HepG2 (cell line): ENCODE measurements at regions not wholly inside any gene's neighbourhood (a gene's known extent, or its start where the extent isn't known, plus 50 kb on each side); places are given as distances from the start of the nearest gene placed in this dataset.

Source experiments
- ATAC-seq: fragments of 200-7000 bp; cut with Tn5 transposase; 3 replicates; pipeline ENCODE4 v1.9.1; 2020; ENCODE audit warnings: mild to moderate bottlenecking, moderate library complexity
- BruUV-seq: library from RNA; stranded (reverse); fragments of 400-500 nt; replicated peaks from 2 replicates; lab custom pipeline; 2021; lab: Mats Ljungman, UMichigan
- CTCF ChIA-PET: fragments of 300-600 bp; formaldehyde crosslinking; extraction: SDS; loops from one replicate; lab custom pipeline; 2021; ENCODE audit warnings: low total read pairs, inconsistent platforms, low intra/inter-chr PET ratio; lab: Yijun Ruan, JAX
- POLR2A ChIA-PET: fragments of 350-600 bp; sonication (Branson Sonifier 250); formaldehyde crosslinking; loops from one replicate; lab custom pipeline; 2020; ENCODE audit warnings: antibody characterized with exemption, inconsistent platforms; lab: Yijun Ruan, JAX
- DNase-seq: peaks from one replicate; pipeline ENCODE4 v3.0.0-alpha.2; 2015; ENCODE audit warnings: low spot score
- FAIRE-seq: peaks from 3 replicates; lab custom pipeline; 2011; peaks lifted over from hg19 to GRCh38; lab: Jason Lieb, UNC
- H2AFZ ChIP-seq: one replicate; pipeline ENCODE4 v1.6.1; 2011; ENCODE audit warnings: low read length, inconsistent platforms
- H3K27ac ChIP-seq: fragments of 300-600 bp; 3 replicates; pipeline ENCODE4 v1.8.0; 2011; ENCODE audit warnings: mixed run types, mild to moderate bottlenecking, mixed read lengths, low read length, inconsistent platforms; ENCODE audit not compliant: insufficient read depth; ENCODE audit errors: extremely low read length
- H3K27me3 ChIP-seq, 2 experiments: fragments of 200-600 bp in 1 of 2; 2 replicates in 1 of 2; 3 replicates in 1 of 2; pipeline versions ENCODE4 v1.6.0 to v1.8.0; 2011; ENCODE audit warnings: low read length in 2 of 2, mild to moderate bottlenecking in 2 of 2, moderate library complexity in 2 of 2, inconsistent platforms in 1 of 2; ENCODE audit not compliant: insufficient read depth in 2 of 2, control insufficient read depth in 1 of 2
- H3K36me3 ChIP-seq, 2 experiments: fragments of 200-600 bp in 1 of 2; replicated peaks in 1 of 2; 2 replicates in 1 of 2; 3 replicates in 1 of 2; pipeline versions ENCODE4 v1.5.1 to v1.8.0; 2011; ENCODE audit warnings: low read length in 2 of 2, inconsistent platforms in 1 of 2; ENCODE audit not compliant: insufficient read depth in 2 of 2, control insufficient read depth in 1 of 2
- H3K4me1 ChIP-seq: 2 replicates; pipeline ENCODE4 v1.5.1; 2012; ENCODE audit warnings: low read length, inconsistent platforms; ENCODE audit not compliant: insufficient read depth
- H3K4me2 ChIP-seq: 2 replicates; pipeline ENCODE4 v1.6.0; 2011; ENCODE audit warnings: low read depth, low read length, inconsistent platforms
- H3K4me3 ChIP-seq, 3 experiments: fragments of 200-600 bp in 1 of 3; sonication (generic), shearing (Covaris generic) in 1 of 3; replicated peaks in 1 of 3; 2 replicates each; pipeline ENCODE4 v1.5.1; 2011 to 2016; ENCODE audit warnings: low read length in 3 of 3, inconsistent platforms in 2 of 3, low read depth in 2 of 3, mild to moderate bottlenecking in 2 of 3, control low read depth in 1 of 3, mixed read lengths in 1 of 3; ENCODE audit not compliant: insufficient read depth in 1 of 3
- H3K79me2 ChIP-seq: one replicate; pipeline ENCODE4 v1.6.1; 2011; ENCODE audit warnings: low read length, inconsistent platforms; ENCODE audit not compliant: insufficient read depth
- H3K9ac ChIP-seq: 2 replicates; pipeline ENCODE4 v1.6.0; 2011; ENCODE audit warnings: mild to moderate bottlenecking, low read depth, low read length, inconsistent platforms; ENCODE audit not compliant: insufficient read depth
- H3K9me3 ChIP-seq: 2 replicates; pipeline ENCODE4 v1.5.1; 2012; ENCODE audit warnings: mild to moderate bottlenecking, low read length
- H4K20me1 ChIP-seq: 2 replicates; pipeline ENCODE4 v1.6.0; 2011; ENCODE audit warnings: inconsistent platforms, mild to moderate bottlenecking, low read length, moderate library complexity; ENCODE audit not compliant: insufficient read depth
- BRD4 ChIP-seq: sonication (generic); formaldehyde crosslinking; IDR thresholded peaks from 2 replicates; pipeline ENCODE4 v1.4.0; 2020; ENCODE audit warnings: missing genetic modification reagents
- CBX5 ChIP-seq: sonication (generic); formaldehyde crosslinking; IDR thresholded peaks from 2 replicates; pipeline ENCODE4 v1.4.0; 2020; ENCODE audit warnings: missing genetic modification reagents, borderline replicate concordance
- FOXO1 ChIP-seq: sonication (generic); formaldehyde crosslinking; IDR thresholded peaks from 2 replicates; pipeline ENCODE4 v1.4.0; 2020; ENCODE audit warnings: missing genetic modification reagents
- RELA ChIP-seq: sonication (generic); formaldehyde crosslinking; IDR thresholded peaks from 2 replicates; pipeline ENCODE4 v1.4.0; 2020; ENCODE audit warnings: missing genetic modification reagents
- SALL1 ChIP-seq: sonication (generic); formaldehyde crosslinking; IDR thresholded peaks from 2 replicates; pipeline ENCODE4 v1.8.0; 2022; ENCODE audit warnings: mild to moderate bottlenecking, missing genetic modification reagents
- YEATS2 ChIP-seq: sonication (generic); formaldehyde crosslinking; IDR thresholded peaks from 2 replicates; pipeline ENCODE4 v1.4.0; 2020; ENCODE audit warnings: missing genetic modification reagents, borderline replicate concordance
- ZNF234 ChIP-seq: sonication (generic); formaldehyde crosslinking; conservative IDR thresholded peaks from 2 replicates; pipeline ENCODE4 v1.5.1; 2020; ENCODE audit warnings: mild to moderate bottlenecking, missing genetic modification reagents
- ZNF350 ChIP-seq: sonication (generic); formaldehyde crosslinking; IDR thresholded peaks from 2 replicates; pipeline ENCODE4 v1.4.0; 2020; ENCODE audit warnings: mild to moderate bottlenecking, low read depth, missing genetic modification reagents, borderline replicate concordance
- ZNF703 ChIP-seq: sonication (generic); formaldehyde crosslinking; IDR thresholded peaks from 2 replicates; pipeline ENCODE4 v1.5.1; 2020; ENCODE audit warnings: missing genetic modification reagents, mild to moderate bottlenecking, moderate library complexity, borderline replicate concordance
- WGBS: methylation state at CpG from one replicate; pipeline ENCODE4 v1.1.6; 2017; ENCODE audit warnings: low lambda C conversion rate; 5-methylcytosine and 5-hydroxymethylcytosine counted together
- in situ Hi-C: cut with HindIII; loops from 2 replicates; pipeline ENCODE4 v1.10.0; 2017; ENCODE audit warnings: low pct_unique_long_range_greater_than_20kb; ENCODE audit not compliant: extremely low pct_ligation_motif_present
- intact Hi-C: fragments of 100-400 bp; cut with micrococcal nuclease; formaldehyde crosslinking; loops from one replicate; pipeline ENCODE4 v1.10.0; 2022; ENCODE audit not compliant: unreplicated experiment
- TF ChIP-seq, protein P1 (sequence below): sonication (generic); formaldehyde crosslinking; IDR thresholded peaks from 2 replicates; pipeline ENCODE4 v1.5.1; 2020; ENCODE audit warnings: missing genetic modification reagents, mild to moderate bottlenecking, borderline replicate concordance
- TF ChIP-seq, protein P2 (sequence below): sonication (generic); formaldehyde crosslinking; IDR thresholded peaks from 2 replicates; pipeline ENCODE4 v1.5.0; 2020; ENCODE audit warnings: missing genetic modification reagents

DNA sequence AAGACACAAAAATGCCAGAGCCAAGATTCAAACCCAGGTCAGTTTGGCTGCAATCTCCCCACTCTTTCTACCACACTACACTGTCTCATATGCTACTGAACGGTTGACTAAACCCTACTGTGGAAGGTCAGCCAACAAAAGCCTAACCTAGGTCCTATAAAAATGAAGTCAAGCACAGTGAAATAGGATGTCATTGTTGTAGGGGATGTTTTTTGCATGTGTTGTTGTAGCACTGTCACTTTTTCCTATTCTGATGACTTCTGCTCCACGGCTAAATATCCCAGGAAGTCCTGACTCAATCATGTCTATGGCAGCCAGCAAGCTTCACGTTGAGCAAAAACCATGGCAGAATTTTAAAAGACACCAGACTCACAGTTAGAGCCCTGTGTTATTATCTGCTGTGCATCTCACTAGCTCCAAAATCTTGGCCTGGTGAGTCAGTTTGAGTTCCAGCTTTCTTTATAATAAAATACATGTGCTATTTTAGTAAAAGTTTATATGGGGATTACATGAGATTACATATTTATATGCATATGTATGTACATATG, 322.1 kb upstream of the NT5E start:
- Histone ChIP-seq H3K27ac (no peak overlapping the region), H3K27me3 (no peaks in the 10 kb centered on the region), H3K9ac (no peak overlapping the region), H3K79me2 (no peaks in the 10 kb centered on the region), H4K20me1 (no peaks in the 10 kb centered on the region), H3K36me3 (no peaks in the 10 kb centered on the region), H3K9me3 (no peaks in the 10 kb centered on the region), H3K4me3 (no peak overlapping the region), H3K4me1 (no peaks in the 10 kb centered on the region), H2AFZ (no peak overlapping the region), H3K4me2 (no peak overlapping the region)
- ATAC-seq (no peak), DNase-seq (no peak), FAIRE-seq (no peak)
- WGBS, result 0% methylated on average over 3 of the region's 3 CpGs
- in situ Hi-C loops (no loop called here), intact Hi-C loops (loop anchor here (5.0 kb wide), 3 partner anchors 110 to 700 kb away; no protein-coding TSS in a partner anchor)
- TF ChIP-seq ZNF350 (CRISPR knock-in tag) (no peak), BRD4 (CRISPR knock-in tag) (no peak), SALL1 (CRISPR knock-in tag) (no peak), ZNF234 (no peak), FOXO1 (CRISPR knock-in tag) (no peak), CBX5 (CRISPR knock-in tag) (no peak), YEATS2 (CRISPR knock-in tag) (no peak), RELA (CRISPR knock-in tag) (no peak), ZNF703 (CRISPR knock-in tag) (no peak)
- TF ChIP-seq, protein P1, sequence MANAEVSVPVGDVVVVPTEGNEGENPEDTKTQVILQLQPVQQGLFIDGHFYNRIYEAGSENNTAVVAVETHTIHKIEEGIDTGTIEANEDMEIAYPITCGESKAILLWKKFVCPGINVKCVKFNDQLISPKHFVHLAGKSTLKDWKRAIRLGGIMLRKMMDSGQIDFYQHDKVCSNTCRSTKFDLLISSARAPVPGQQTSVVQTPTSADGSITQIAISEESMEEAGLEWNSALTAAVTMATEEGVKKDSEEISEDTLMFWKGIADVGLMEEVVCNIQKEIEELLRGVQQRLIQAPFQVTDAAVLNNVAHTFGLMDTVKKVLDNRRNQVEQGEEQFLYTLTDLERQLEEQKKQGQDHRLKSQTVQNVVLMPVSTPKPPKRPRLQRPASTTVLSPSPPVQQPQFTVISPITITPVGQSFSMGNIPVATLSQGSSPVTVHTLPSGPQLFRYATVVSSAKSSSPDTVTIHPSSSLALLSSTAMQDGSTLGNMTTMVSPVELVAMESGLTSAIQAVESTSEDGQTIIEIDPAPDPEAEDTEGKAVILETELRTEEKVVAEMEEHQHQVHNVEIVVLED, result no peak
- TF ChIP-seq, protein P2, sequence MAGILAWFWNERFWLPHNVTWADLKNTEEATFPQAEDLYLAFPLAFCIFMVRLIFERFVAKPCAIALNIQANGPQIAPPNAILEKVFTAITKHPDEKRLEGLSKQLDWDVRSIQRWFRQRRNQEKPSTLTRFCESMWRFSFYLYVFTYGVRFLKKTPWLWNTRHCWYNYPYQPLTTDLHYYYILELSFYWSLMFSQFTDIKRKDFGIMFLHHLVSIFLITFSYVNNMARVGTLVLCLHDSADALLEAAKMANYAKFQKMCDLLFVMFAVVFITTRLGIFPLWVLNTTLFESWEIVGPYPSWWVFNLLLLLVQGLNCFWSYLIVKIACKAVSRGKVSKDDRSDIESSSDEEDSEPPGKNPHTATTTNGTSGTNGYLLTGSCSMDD (CRISPR knock-in tag), result no peak
- CTCF ChIA-PET, result no interaction called here
- POLR2A ChIA-PET, result no interaction called here
- no TSS peak for BruUV-seq
